ENCODE measurements at regions not wholly inside any gene's neighbourhood (a gene's known extent, or its start where the extent isn't known, plus 50 kb on each side); places are given as distances from the start of the nearest gene placed in this dataset.

DNA sequence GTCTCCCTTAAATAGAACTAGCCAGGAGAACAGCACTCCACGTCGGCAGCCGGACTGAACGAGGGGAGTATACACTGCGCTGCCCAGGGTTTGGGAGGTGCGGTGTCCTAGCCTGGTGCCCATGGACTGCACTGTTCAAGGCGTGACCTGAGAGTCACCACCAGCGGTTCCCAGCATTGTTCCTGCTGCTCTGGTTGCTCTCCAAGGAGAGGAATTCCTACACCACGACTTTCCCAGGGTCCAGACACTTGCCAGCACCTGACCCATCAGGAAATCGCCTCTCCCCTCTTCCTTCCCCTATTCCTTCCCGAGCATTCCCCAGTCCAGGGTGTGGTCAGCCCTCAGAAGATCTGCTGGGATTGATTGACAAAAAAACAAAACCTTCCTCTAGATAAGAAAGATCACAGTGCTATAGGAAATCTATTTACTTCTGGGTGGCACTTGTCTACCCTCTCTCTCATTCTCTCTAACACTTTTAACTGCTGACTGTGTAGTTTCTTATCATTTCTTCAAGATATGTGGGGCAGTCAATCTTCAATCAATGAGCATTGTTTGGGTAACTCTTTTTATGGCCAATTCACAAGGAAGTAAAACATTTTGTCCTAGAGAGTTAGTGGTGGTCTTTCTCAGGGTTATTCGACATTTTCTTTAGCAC, 297.8 kb upstream of the ACTBL2 start:
- Mint-ChIP-seq H3K36me3 (no peaks in the 10 kb centered on the region), H3K27ac (no peak overlapping the region), H3K27me3 (ENCODE audit: low read depth in 2 of 2) (no peaks in the 10 kb centered on the region), H3K4me1 (no peaks in the 10 kb centered on the region), H3K9me3 (no peaks in the 10 kb centered on the region), H3K4me3 (no peak overlapping the region)
- no peak overlapping the region for H3K4me3 ChIP-seq (ENCODE audit: low read length)
- no peaks in the 10 kb centered on the region for H3K9me3 ChIP-seq (ENCODE audit: control insufficient read depth, insufficient read depth, low read length)
- no peak overlapping the region for H3K27ac ChIP-seq (ENCODE audit: low read length)
- no peak for DNase-seq
- no peaks in the 10 kb centered on the region for H3K4me1 ChIP-seq (ENCODE audit: control insufficient read depth, insufficient read depth, low read length)
- intact Hi-C loops (cut with micrococcal nuclease): no loop called here
- H3K27me3 ChIP-seq (ENCODE audit: control insufficient read depth, insufficient read depth, low read length): no peaks in the 10 kb centered on the region
- TF ChIP-seq, protein P1, sequence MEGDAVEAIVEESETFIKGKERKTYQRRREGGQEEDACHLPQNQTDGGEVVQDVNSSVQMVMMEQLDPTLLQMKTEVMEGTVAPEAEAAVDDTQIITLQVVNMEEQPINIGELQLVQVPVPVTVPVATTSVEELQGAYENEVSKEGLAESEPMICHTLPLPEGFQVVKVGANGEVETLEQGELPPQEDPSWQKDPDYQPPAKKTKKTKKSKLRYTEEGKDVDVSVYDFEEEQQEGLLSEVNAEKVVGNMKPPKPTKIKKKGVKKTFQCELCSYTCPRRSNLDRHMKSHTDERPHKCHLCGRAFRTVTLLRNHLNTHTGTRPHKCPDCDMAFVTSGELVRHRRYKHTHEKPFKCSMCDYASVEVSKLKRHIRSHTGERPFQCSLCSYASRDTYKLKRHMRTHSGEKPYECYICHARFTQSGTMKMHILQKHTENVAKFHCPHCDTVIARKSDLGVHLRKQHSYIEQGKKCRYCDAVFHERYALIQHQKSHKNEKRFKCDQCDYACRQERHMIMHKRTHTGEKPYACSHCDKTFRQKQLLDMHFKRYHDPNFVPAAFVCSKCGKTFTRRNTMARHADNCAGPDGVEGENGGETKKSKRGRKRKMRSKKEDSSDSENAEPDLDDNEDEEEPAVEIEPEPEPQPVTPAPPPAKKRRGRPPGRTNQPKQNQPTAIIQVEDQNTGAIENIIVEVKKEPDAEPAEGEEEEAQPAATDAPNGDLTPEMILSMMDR (IDR thresholded peaks at IDR 0.05): no peak
- H3K36me3 ChIP-seq (ENCODE audit: control insufficient read depth, insufficient read depth, low read length): no peaks in the 10 kb centered on the region
- no peak for ATAC-seq
- WGBS (ENCODE audit: insufficient coverage): 78% methylated on average over 12 of the region's 12 CpGs

DNA sequence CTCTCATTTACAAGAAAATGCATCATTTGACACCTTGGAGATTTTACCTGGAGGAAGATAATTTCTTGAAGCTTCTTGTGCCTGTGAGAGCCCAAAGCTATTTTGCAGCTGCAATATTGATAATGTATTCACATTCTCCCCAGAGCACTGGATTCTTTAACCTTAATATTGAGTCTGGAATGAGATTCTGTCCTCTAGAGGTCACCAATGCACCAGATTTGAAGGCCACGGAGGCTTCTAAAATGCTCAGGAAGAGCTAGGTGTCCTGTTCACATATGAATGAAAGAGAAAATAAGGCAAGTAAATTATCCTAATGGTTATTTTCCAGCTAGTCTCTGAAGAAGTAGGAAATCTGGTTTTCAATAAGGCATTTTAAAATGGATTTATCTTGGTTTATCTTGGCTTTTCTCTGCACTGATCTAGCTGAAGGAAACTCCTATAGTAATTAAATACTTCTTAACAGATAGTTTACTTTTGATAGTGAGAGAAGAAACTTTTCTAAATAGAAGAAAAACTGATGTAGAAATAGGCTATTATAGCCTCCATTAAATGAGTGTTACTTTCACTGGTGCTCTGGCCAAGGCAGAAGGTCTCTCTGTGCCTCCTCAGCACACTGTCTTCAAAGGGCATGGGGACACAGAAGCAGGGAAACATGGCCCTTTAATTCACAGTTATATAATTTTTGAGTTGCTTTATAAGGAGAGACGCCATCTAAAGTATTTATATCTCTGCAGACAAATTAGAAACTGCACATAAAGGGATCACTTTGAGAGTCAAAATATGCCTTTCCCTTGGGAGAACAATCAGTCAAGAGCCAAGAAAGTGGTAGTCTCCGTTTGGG, 297.0 kb upstream of the ACTBL2 start:
- peak in 2 of 3 donors; percentile 58 to 72 for ATAC-seq
- intact Hi-C loops (cut with micrococcal nuclease): loop anchor here (1.0 kb wide), 1 partner anchor 683 kb away; no protein-coding TSS in a partner anchor
- no peak overlapping the region for H3K27ac ChIP-seq (ENCODE audit: low read length)
- H3K36me3 ChIP-seq (ENCODE audit: control insufficient read depth, insufficient read depth, low read length): no peaks in the 10 kb centered on the region
- H3K4me3 ChIP-seq (ENCODE audit: low read length): no peak overlapping the region
- no peaks in the 10 kb centered on the region for H3K27me3 ChIP-seq (ENCODE audit: control insufficient read depth, insufficient read depth, low read length)
- DNase-seq: peak in 1 of 2 donors; percentile 49
- no peak overlapping the region for H3K4me3 Mint-ChIP-seq
- 17% methylated on average over 3 of the region's 3 CpGs for WGBS (ENCODE audit: insufficient coverage)
- no peaks in the 10 kb centered on the region for H3K4me1 Mint-ChIP-seq
- TF ChIP-seq, protein P1 (IDR thresholded peaks at IDR 0.05): peak; percentile 47
- H3K9me3 Mint-ChIP-seq: no peaks in the 10 kb centered on the region
- no peak overlapping the region for H3K27ac Mint-ChIP-seq
- H3K27me3 Mint-ChIP-seq (ENCODE audit: low read depth in 2 of 2): no peaks in the 10 kb centered on the region
- H3K4me1 ChIP-seq (ENCODE audit: control insufficient read depth, insufficient read depth, low read length): no peaks in the 10 kb centered on the region
- H3K9me3 ChIP-seq (ENCODE audit: control insufficient read depth, insufficient read depth, low read length): no peaks in the 10 kb centered on the region
- no peaks in the 10 kb centered on the region for H3K36me3 Mint-ChIP-seq

DNA sequence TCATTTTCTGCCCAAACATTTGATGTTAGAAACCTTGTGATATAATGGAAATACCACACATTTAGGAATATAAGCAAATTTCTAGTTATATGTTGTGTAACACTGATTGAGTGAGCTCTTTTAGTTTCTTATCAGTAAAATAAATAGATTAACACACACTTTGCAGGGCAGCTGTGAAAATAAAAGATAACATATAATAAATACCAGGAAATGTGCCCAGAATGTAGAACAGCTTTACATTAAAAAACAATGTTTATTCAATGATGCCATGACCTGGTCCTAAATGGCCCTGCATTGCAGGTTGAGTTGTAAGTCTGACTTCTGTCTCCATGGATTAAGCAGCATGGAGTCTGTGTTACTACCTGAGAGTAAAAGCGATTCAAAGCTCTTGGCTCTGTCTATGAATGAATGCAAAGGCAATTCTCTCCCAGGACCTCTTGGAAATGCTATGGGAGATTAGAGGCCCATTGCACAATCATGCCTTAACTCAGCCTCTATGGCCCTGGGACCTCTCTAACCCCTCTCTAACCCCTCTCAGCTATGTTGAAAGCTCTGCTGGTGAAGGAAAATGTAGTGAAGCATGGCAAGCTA, 296.0 kb upstream of the ACTBL2 start:
- Mint-ChIP-seq H3K36me3 (no peaks in the 10 kb centered on the region), H3K4me3 (no peak overlapping the region), H3K4me1 (no peaks in the 10 kb centered on the region), H3K27me3 (ENCODE audit: low read depth in 2 of 2) (no peaks in the 10 kb centered on the region), H3K27ac (no peak overlapping the region), H3K9me3 (no peaks in the 10 kb centered on the region)
- Histone ChIP-seq H3K9me3 (ENCODE audit: control insufficient read depth, insufficient read depth, low read length) (no peaks in the 10 kb centered on the region), H3K36me3 (ENCODE audit: control insufficient read depth, insufficient read depth, low read length) (no peaks in the 10 kb centered on the region), H3K4me3 (ENCODE audit: low read length) (no peak overlapping the region), H3K4me1 (ENCODE audit: control insufficient read depth, insufficient read depth, low read length) (no peaks in the 10 kb centered on the region), H3K27me3 (ENCODE audit: control insufficient read depth, insufficient read depth, low read length) (no peaks in the 10 kb centered on the region), H3K27ac (ENCODE audit: low read length) (no peak overlapping the region)
- TF ChIP-seq, protein P1 (IDR thresholded peaks at IDR 0.05): no peak
- intact Hi-C loops (cut with micrococcal nuclease): loop anchor here (1.0 kb wide), 1 partner anchor 684 kb away; no protein-coding TSS in a partner anchor
- ATAC-seq: no peak
- WGBS (ENCODE audit: insufficient coverage): 89% methylated on average over 1 of the region's 1 CpG
- DNase-seq: no peak
